ENCODE measurements at regions not wholly inside any gene's neighbourhood (a gene's known extent, or its start where the extent isn't known, plus 50 kb on each side); places are given as distances from the start of the nearest gene placed in this dataset.
"Not testable (repeated sequence)": the region's sequence is repeated elsewhere in the genome, so short reads cannot be mapped to it uniquely, and the experiment has no call there.

GRCh38 chr9:62874213-62874612, 1684.4 kb downstream of the SPATA31A7 start:
- FAIRE-seq = not testable (repeated sequence)

GRCh38 chr9:62874745-62875599, 1685.1 kb downstream of the SPATA31A7 start:
- FAIRE-seq; DNase-seq (ENCODE audit: low spot score): not testable (repeated sequence)

More at GRCh38 chr9:62874213-62874612, 1684.4 kb downstream of the SPATA31A7 start:
- not testable (repeated sequence) for DNase-seq (ENCODE audit: low spot score)

- peak; percentile 18 for FAIRE-seq
Observed at GRCh38 chr9:62877552-62877951, 1687.7 kb downstream of the SPATA31A7 start.

GRCh38 chr9:62877987-62878386, 1688.2 kb downstream of the SPATA31A7 start:
- DNase-seq (ENCODE audit: low spot score) = peak; percentile 1
- FAIRE-seq = not testable (repeated sequence)

More at GRCh38 chr9:62877552-62877951, 1687.7 kb downstream of the SPATA31A7 start:
- DNase-seq (ENCODE audit: low spot score) = not testable (repeated sequence)

- not testable (repeated sequence) for FAIRE-seq; DNase-seq (ENCODE audit: low spot score)
Observed at GRCh38 chr9:62880453-62880852, 1690.6 kb downstream of the SPATA31A7 start.

GRCh38 chr9:62880971-62881370, 1691.1 kb downstream of the SPATA31A7 start:
- FAIRE-seq; DNase-seq (ENCODE audit: low spot score): not testable (repeated sequence)

GRCh38 chr9:62881811-62882210, 1692.0 kb downstream of the SPATA31A7 start:
- DNase-seq (ENCODE audit: low spot score); FAIRE-seq: not testable (repeated sequence)

- not testable (repeated sequence) for FAIRE-seq; DNase-seq (ENCODE audit: low spot score)
Observed at GRCh38 chr9:62882717-62883116, 1692.9 kb downstream of the SPATA31A7 start.

GRCh38 chr9:62896692-62897091, 1706.9 kb downstream of the SPATA31A7 start:
- DNase-seq (ENCODE audit: low spot score); FAIRE-seq: not testable (repeated sequence)

- DNase-seq (ENCODE audit: low spot score) = peak; percentile 3
- not testable (repeated sequence) for FAIRE-seq
Observed at GRCh38 chr9:62897411-62898225, 1707.8 kb downstream of the SPATA31A7 start.

- DNase-seq (ENCODE audit: low spot score); FAIRE-seq: not testable (repeated sequence)
Observed at GRCh38 chr9:62899666-62900065, 1709.8 kb downstream of the SPATA31A7 start.

GRCh38 chr9:62904061-62904460, 1714.2 kb downstream of the SPATA31A7 start:
- FAIRE-seq; DNase-seq (ENCODE audit: low spot score): not testable (repeated sequence)

- not testable (repeated sequence) for DNase-seq (ENCODE audit: low spot score); FAIRE-seq
Observed at GRCh38 chr9:62905722-62906121, 1715.9 kb downstream of the SPATA31A7 start.

GRCh38 chr9:62907866-62908265, 1718.0 kb downstream of the SPATA31A7 start:
- DNase-seq (ENCODE audit: low spot score); FAIRE-seq: not testable (repeated sequence)

- DNase-seq (ENCODE audit: low spot score); FAIRE-seq: not testable (repeated sequence)
Observed at GRCh38 chr9:62908271-62908670, 1718.4 kb downstream of the SPATA31A7 start.

- DNase-seq (ENCODE audit: low spot score) = not testable (repeated sequence)
Observed at GRCh38 chr9:62909447-62909846, 1719.6 kb downstream of the SPATA31A7 start.

GRCh38 chr9:62912278-62912677, 1722.4 kb downstream of the SPATA31A7 start:
- FAIRE-seq; DNase-seq (ENCODE audit: low spot score): not testable (repeated sequence)

More at GRCh38 chr9:62909447-62909846, 1719.6 kb downstream of the SPATA31A7 start:
- not testable (repeated sequence) for FAIRE-seq

GRCh38 chr9:62915168-62915567, 1725.3 kb downstream of the SPATA31A7 start:
- not testable (repeated sequence) for FAIRE-seq; DNase-seq (ENCODE audit: low spot score)

- not testable (repeated sequence) for DNase-seq (ENCODE audit: low spot score)
- peak; percentile 79 for FAIRE-seq
Observed at GRCh38 chr9:62915661-62916060, 1725.8 kb downstream of the SPATA31A7 start.

- DNase-seq (ENCODE audit: low spot score); FAIRE-seq: not testable (repeated sequence)
Observed at GRCh38 chr9:62918648-62919385, 1729.0 kb downstream of the SPATA31A7 start.
